ENCODE measurements at regions not wholly inside any gene's neighbourhood (a gene's known extent, or its start where the extent isn't known, plus 50 kb on each side); places are given as distances from the start of the nearest gene placed in this dataset.
"Not testable (repeated sequence)": the region's sequence is repeated elsewhere in the genome, so short reads cannot be mapped to it uniquely, and the experiment has no call there.

DNA sequence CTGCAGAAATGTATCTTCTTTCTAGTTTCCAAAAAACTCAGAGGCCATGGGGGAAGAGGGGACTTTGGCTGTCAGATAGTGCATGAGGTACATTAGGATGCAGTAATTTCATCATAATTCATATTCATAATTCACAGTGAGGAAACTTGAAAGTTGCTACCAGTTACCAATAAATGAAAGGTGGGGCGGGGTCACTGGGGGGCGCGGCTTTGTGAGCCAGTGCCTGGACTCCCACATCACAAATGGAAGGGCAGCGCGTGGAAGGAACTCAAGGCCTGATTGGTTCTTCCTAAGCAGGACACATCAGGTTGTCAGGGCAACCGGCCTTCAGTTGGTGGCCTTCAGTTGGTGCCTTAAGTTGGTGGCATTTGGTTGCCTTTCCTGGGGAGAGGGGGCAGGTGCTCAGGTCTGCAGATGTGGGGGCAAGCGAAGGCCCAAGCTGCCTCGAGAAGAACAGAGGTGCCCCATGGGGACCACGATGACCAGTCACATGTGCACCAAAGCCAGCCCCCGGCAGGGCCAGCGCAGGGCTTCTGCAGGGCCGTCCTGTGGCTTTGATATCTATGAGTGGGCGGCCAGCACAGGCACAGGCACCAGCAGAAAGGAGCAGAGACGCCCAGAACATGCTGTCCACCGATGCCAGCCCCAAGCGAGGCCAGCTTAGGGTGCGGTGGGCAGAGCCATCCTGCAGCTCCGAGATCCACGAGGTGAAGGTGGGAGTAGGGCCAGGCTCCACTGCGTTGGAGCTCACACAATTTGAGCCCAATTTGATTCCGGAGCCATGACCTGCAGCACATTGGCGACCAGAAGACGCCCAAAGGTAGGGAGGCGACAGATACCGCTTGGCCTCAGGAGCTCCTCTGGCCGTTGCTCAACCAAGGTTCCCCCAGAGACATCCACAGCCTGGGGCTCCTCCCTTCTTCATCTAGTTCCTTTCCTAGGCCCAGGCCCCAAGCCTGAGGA, 3248.2 kb upstream of the OR11H1 start:
- H3F3A ChIP-seq (replicated peaks; ENCODE audit: insufficient read depth); H4K20me1 ChIP-seq (ENCODE audit: insufficient read depth); H3K9me2 ChIP-seq; H3K4me2 ChIP-seq; H3K9ac ChIP-seq; POLR2A ChIA-PET; H3K4me1 ChIP-seq (ENCODE audit: control insufficient read depth in 1 of 2, insufficient read depth in 2 of 2, low read depth in 1 of 2, low read length in 1 of 2); H3K9me3 ChIP-seq; H3K4me3 ChIP-seq (ENCODE audit: low read depth in 2 of 2, low read length in 1 of 2); H3K27me3 ChIP-seq (ENCODE audit: insufficient read depth); H3K27ac ChIP-seq (ENCODE audit: low read depth in 2 of 2, low read length in 1 of 2); H2AFZ ChIP-seq (ENCODE audit: low read depth); CTCF ChIA-PET; H3K79me2 ChIP-seq (ENCODE audit: insufficient read depth); H3K36me3 ChIP-seq (replicated peaks in 1 of 2; ENCODE audit: control insufficient read depth in 1 of 2, insufficient read depth in 2 of 2, low read length in 1 of 2); DNase-seq: not testable (repeated sequence)
- WGBS (ENCODE audit: low lambda C conversion rate) = 19% methylated on average over 16 of the region's 26 CpGs

- POLR2A ChIA-PET, DNase-seq: not testable (repeated sequence)
Measured at GRCh38 chr22:12284690-12285089, 3243.3 kb upstream of the OR11H1 start.

GRCh38 chr22:12297351-12297750, 3230.6 kb upstream of the OR11H1 start:
- H3K27ac ChIP-seq (ENCODE audit: low read depth in 2 of 2, low read length in 1 of 2); H3K9me2 ChIP-seq; H3K9ac ChIP-seq; H3K36me3 ChIP-seq (replicated peaks in 1 of 2; ENCODE audit: control insufficient read depth in 1 of 2, insufficient read depth in 2 of 2, low read length in 1 of 2); CTCF ChIA-PET; POLR2A ChIA-PET; H3K27me3 ChIP-seq (ENCODE audit: insufficient read depth); H4K20me1 ChIP-seq (ENCODE audit: insufficient read depth); DNase-seq; H3F3A ChIP-seq (replicated peaks; ENCODE audit: insufficient read depth); H3K79me2 ChIP-seq (ENCODE audit: insufficient read depth); H3K4me2 ChIP-seq; H3K4me3 ChIP-seq (ENCODE audit: low read depth in 2 of 2, low read length in 1 of 2); H2AFZ ChIP-seq (ENCODE audit: low read depth); H3K4me1 ChIP-seq (ENCODE audit: control insufficient read depth in 1 of 2, insufficient read depth in 2 of 2, low read depth in 1 of 2, low read length in 1 of 2); H3K9me3 ChIP-seq: not testable (repeated sequence)
- WGBS (ENCODE audit: low lambda C conversion rate) = 14% methylated on average over 8 of the region's 13 CpGs

More at GRCh38 chr22:12284690-12285089, 3243.3 kb upstream of the OR11H1 start:
- H2AFZ ChIP-seq (ENCODE audit: low read depth); H3K36me3 ChIP-seq (replicated peaks in 1 of 2; ENCODE audit: control insufficient read depth in 1 of 2, insufficient read depth in 2 of 2, low read length in 1 of 2); H3K27me3 ChIP-seq (ENCODE audit: insufficient read depth); H3K4me1 ChIP-seq (ENCODE audit: control insufficient read depth in 1 of 2, insufficient read depth in 2 of 2, low read depth in 1 of 2, low read length in 1 of 2); H3K79me2 ChIP-seq (ENCODE audit: insufficient read depth); H3K27ac ChIP-seq (ENCODE audit: low read depth in 2 of 2, low read length in 1 of 2); CTCF ChIA-PET; H3K9me3 ChIP-seq; H4K20me1 ChIP-seq (ENCODE audit: insufficient read depth); H3F3A ChIP-seq (replicated peaks; ENCODE audit: insufficient read depth); H3K9ac ChIP-seq; H3K4me2 ChIP-seq; H3K4me3 ChIP-seq (ENCODE audit: low read depth in 2 of 2, low read length in 1 of 2); H3K9me2 ChIP-seq: not testable (repeated sequence)
- TF ChIP-seq CTCF (IDR thresholded peaks at IDR 0.05) = peak; percentile 53
- WGBS (ENCODE audit: low lambda C conversion rate) = 3% methylated on average over 2 of the region's 2 CpGs
